ENCODE measurements at regions not wholly inside any gene's neighbourhood (a gene's known extent, or its start where the extent isn't known, plus 50 kb on each side); places are given as distances from the start of the nearest gene placed in this dataset.

- CTCF ChIA-PET: no interaction called here
- Mint-ChIP-seq H3K36me3 (no peaks in the 10 kb centered on the region), H3K4me3 (no peak overlapping the region), H3K9me3 (no peaks in the 10 kb centered on the region), H3K4me1 (peaks cover 18% of the 10 kb centered on the region), H3K27ac (no peak overlapping the region), H3K27me3 (ENCODE audit: low read depth) (peaks cover 15% of the 10 kb centered on the region)
- DNase-seq (ENCODE audit: low spot score): no peak
- no peak for ATAC-seq
- TF ChIP-seq FOXP1 (CRISPR knock-in tag; IDR thresholded peaks at IDR 0.05; ENCODE audit: borderline replicate concordance) (no peak), STAT6 (CRISPR knock-in tag; conservative IDR thresholded peaks at IDR 0.05; ENCODE audit: low read depth) (no peak)
- POLR2A ChIA-PET: no interaction called here
Observed at GRCh38 chr5:167417662-167418061, 873.8 kb upstream of the WWC1 start.

DNA sequence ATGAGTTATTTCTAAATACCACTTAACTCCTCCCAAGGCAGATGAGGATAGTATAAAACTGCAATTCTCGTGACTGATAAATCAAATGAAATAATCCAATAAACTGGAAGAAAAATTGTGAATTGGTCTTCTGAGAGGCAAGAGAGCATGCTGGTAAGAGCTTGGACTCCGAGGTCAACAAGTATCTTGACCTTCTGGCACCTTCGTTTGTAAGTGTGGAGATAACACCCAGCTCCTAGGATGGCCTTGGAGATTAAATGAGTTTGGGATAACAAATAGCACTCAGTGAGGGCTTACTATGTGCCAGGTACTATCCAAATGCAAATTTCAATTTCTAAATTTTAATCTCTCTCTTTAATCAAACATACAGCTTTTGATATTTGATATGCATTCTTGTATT is 866.3 kb upstream of the WWC1 start:
- H3K27me3 Mint-ChIP-seq (ENCODE audit: low read depth): no peaks in the 10 kb centered on the region
- H3K9me3 Mint-ChIP-seq: no peaks in the 10 kb centered on the region
- POLR2A ChIA-PET: no interaction called here
- DNase-seq (ENCODE audit: low spot score): no peak
- peaks cover 5% of the 10 kb centered on the region for H3K4me1 Mint-ChIP-seq
- CTCF ChIA-PET: no interaction called here
- no peak overlapping the region for H3K4me3 Mint-ChIP-seq
- TF ChIP-seq E2F4 (CRISPR knock-in tag; IDR thresholded peaks at IDR 0.05; ENCODE audit: borderline replicate concordance, low read depth) (no peak), HMGA2 (CRISPR knock-in tag; IDR thresholded peaks at IDR 0.05) (no peak), ZNF121 (CRISPR knock-in tag; IDR thresholded peaks at IDR 0.05) (no peak), MLX (CRISPR knock-in tag; IDR thresholded peaks at IDR 0.05) (no peak), ATF1 (CRISPR knock-in tag; IDR thresholded peaks at IDR 0.05) (no peak), ZNF219 (CRISPR knock-in tag; IDR thresholded peaks at IDR 0.05; ENCODE audit: borderline replicate concordance) (no peak), CBFB (CRISPR knock-in tag; IDR thresholded peaks at IDR 0.05; ENCODE audit: low read depth) (no peak), ZNF232 (CRISPR knock-in tag; IDR thresholded peaks at IDR 0.05) (no peak), JUN (CRISPR knock-in tag; IDR thresholded peaks at IDR 0.05) (no peak), NR3C1 (CRISPR knock-in tag; conservative IDR thresholded peaks at IDR 0.05; ENCODE audit: low read depth) (no peak), ZNF138 (CRISPR knock-in tag; conservative IDR thresholded peaks at IDR 0.05) (no peak), NR2C2 (CRISPR knock-in tag; IDR thresholded peaks at IDR 0.05) (no peak), TEAD4 (CRISPR knock-in tag; IDR thresholded peaks at IDR 0.05) (no peak), SP1 (CRISPR knock-in tag; conservative IDR thresholded peaks at IDR 0.05) (no peak)
- TF ChIP-seq, protein P1, sequence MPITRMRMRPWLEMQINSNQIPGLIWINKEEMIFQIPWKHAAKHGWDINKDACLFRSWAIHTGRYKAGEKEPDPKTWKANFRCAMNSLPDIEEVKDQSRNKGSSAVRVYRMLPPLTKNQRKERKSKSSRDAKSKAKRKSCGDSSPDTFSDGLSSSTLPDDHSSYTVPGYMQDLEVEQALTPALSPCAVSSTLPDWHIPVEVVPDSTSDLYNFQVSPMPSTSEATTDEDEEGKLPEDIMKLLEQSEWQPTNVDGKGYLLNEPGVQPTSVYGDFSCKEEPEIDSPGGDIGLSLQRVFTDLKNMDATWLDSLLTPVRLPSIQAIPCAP (CRISPR knock-in tag; IDR thresholded peaks at IDR 0.05): no peak
- TF ChIP-seq, protein P2, sequence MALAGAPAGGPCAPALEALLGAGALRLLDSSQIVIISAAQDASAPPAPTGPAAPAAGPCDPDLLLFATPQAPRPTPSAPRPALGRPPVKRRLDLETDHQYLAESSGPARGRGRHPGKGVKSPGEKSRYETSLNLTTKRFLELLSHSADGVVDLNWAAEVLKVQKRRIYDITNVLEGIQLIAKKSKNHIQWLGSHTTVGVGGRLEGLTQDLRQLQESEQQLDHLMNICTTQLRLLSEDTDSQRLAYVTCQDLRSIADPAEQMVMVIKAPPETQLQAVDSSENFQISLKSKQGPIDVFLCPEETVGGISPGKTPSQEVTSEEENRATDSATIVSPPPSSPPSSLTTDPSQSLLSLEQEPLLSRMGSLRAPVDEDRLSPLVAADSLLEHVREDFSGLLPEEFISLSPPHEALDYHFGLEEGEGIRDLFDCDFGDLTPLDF (CRISPR knock-in tag; IDR thresholded peaks at IDR 0.05): no peak
- TF ChIP-seq, protein P3, sequence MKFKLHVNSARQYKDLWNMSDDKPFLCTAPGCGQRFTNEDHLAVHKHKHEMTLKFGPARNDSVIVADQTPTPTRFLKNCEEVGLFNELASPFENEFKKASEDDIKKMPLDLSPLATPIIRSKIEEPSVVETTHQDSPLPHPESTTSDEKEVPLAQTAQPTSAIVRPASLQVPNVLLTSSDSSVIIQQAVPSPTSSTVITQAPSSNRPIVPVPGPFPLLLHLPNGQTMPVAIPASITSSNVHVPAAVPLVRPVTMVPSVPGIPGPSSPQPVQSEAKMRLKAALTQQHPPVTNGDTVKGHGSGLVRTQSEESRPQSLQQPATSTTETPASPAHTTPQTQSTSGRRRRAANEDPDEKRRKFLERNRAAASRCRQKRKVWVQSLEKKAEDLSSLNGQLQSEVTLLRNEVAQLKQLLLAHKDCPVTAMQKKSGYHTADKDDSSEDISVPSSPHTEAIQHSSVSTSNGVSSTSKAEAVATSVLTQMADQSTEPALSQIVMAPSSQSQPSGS (CRISPR knock-in tag; IDR thresholded peaks at IDR 0.05; ENCODE audit: borderline replicate concordance, low read depth): no peak
- H3K27ac Mint-ChIP-seq: no peak overlapping the region
- no peaks in the 10 kb centered on the region for H3K36me3 Mint-ChIP-seq
- ATAC-seq: no peak
